ENCODE measurements at regions not wholly inside any gene's neighbourhood (a gene's known extent, or its start where the extent isn't known, plus 50 kb on each side); places are given as distances from the start of the nearest gene placed in this dataset.

DNA sequence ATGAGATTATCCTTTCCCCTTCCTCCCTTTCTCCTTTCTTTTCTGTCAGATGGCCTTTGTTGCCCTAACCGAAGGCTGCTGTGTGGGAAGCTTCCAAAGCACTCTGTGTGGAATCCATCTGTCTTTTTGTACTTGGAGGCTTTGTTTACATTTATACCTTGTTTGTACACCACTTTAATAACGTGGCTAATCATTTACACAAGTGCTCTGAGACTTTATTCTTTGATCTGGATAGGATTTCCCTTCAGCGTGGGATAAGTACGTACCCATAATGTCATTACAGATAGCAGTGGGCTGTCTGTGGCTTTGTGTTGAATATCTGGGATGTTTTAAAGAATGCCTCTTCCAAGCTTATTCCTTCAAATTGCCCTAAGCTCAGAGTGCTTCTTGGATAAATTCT lies 684.7 kb upstream of the SLITRK5 start:
- 50 to 60% (median 55%) methylated on average over 4 of the region's 4 CpGs for WGBS, 3 donors

DNA sequence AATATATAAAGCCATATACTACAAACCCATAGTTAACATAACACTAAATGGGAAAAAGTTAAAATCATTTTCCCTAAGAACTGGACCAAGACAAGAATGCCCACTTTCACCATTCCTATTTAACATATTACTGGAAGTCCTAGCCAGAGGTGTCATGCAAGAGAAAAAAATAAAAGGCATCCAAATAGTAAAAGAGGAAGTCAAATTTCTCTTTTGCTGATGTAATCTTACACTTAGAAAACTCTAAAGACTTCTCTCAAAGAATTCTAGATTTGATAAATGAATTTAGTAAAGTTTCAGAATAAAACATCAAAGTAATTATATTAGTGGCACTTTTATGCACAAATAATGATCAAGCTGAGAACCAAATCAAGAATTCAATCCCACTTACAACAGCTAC lies 678.9 kb upstream of the SLITRK5 start:
- Histone ChIP-seq H3K36me3 (ENCODE audit: insufficient read depth in 1 of 2, low read depth in 1 of 2) (no peaks in the 10 kb centered on the region), H3K27me3 (ENCODE audit: insufficient read depth in 3 of 3, low read length in 2 of 3) (no peaks in the 10 kb centered on the region), H3K9me3 (no peaks in the 10 kb centered on the region), H3K4me1 (no peaks in the 10 kb centered on the region), H3K4me3 (no peak overlapping the region), H3K27ac (no peak overlapping the region)
- intact Hi-C loops (cut with DNase I): no loop called here
- ATAC-seq: no peak
- DNase-seq: no peak
- TF ChIP-seq, protein P1, sequence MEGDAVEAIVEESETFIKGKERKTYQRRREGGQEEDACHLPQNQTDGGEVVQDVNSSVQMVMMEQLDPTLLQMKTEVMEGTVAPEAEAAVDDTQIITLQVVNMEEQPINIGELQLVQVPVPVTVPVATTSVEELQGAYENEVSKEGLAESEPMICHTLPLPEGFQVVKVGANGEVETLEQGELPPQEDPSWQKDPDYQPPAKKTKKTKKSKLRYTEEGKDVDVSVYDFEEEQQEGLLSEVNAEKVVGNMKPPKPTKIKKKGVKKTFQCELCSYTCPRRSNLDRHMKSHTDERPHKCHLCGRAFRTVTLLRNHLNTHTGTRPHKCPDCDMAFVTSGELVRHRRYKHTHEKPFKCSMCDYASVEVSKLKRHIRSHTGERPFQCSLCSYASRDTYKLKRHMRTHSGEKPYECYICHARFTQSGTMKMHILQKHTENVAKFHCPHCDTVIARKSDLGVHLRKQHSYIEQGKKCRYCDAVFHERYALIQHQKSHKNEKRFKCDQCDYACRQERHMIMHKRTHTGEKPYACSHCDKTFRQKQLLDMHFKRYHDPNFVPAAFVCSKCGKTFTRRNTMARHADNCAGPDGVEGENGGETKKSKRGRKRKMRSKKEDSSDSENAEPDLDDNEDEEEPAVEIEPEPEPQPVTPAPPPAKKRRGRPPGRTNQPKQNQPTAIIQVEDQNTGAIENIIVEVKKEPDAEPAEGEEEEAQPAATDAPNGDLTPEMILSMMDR (IDR thresholded peaks at IDR 0.05): no peak

More for the DNA sequence above, 684.7 kb upstream of the SLITRK5 start:
- H3K27me3 ChIP-seq (ENCODE audit: insufficient read depth in 3 of 3, low read length in 2 of 3): no peaks in the 10 kb centered on the region
- no peak for ATAC-seq
- intact Hi-C loops (cut with DNase I): no loop called here
- no peak overlapping the region for H3K4me3 ChIP-seq
- no peaks in the 10 kb centered on the region for H3K36me3 ChIP-seq (ENCODE audit: insufficient read depth in 1 of 2, low read depth in 1 of 2)
- TF ChIP-seq, protein P1 (IDR thresholded peaks at IDR 0.05): no peak
- H3K4me1 ChIP-seq: no peaks in the 10 kb centered on the region
- no peak overlapping the region for H3K27ac ChIP-seq
- H3K9me3 ChIP-seq: no peaks in the 10 kb centered on the region
- DNase-seq: no peak

DNA sequence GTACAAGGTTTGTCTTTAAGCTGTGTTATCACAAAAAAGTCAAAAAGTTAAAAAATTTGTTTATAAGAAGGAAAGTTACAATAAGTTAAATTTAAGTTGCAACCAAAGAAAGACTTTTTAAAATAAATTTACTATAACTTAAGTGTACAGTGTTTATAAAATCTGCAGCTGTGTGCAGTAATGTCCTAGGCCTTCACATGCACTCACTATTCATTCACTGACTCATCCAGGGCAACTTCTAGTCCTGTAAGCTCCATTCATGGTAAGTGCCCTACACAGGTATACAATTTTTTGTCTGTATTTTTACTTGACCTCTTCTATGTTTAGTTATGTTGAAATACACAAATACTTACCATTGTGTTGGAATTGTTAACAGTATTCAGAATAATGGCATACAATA lies 667.9 kb upstream of the SLITRK5 start:
- TF ChIP-seq, protein P1 (IDR thresholded peaks at IDR 0.05): no peak
- no peaks in the 10 kb centered on the region for H3K4me1 ChIP-seq
- no peaks in the 10 kb centered on the region for H3K9me3 ChIP-seq
- no peaks in the 10 kb centered on the region for H3K36me3 ChIP-seq (ENCODE audit: insufficient read depth in 1 of 2, low read depth in 1 of 2)
- intact Hi-C loops (cut with DNase I): no loop called here
- DNase-seq: no peak
- H3K4me3 ChIP-seq: no peak overlapping the region
- H3K27me3 ChIP-seq (ENCODE audit: insufficient read depth in 3 of 3, low read length in 2 of 3): no peaks in the 10 kb centered on the region
- no peak overlapping the region for H3K27ac ChIP-seq
- no peak for ATAC-seq

DNA sequence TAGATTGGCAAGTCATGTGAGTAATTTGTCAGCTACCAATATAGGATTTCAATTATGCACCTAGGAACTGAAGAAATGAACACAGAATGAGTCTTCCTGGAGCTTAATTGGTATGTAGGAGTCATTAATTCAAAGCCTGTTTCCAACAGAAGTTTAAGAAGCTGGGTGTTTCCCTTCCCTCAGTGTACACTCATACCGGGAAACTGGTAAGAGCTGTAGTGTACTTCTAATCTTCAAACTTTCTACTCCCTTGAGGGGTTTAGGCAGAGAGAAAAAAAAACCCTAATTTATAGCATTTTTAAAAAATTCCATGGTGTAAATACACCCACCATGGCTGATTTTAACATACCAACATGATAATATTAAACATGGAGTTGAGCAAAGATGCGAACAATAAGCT lies 665.7 kb upstream of the SLITRK5 start:
- H3K27me3 ChIP-seq (ENCODE audit: insufficient read depth in 3 of 3, low read length in 2 of 3): no peaks in the 10 kb centered on the region
- H3K27ac ChIP-seq: no peak overlapping the region
- H3K36me3 ChIP-seq (ENCODE audit: insufficient read depth in 1 of 2, low read depth in 1 of 2): no peaks in the 10 kb centered on the region
- TF ChIP-seq, protein P1 (IDR thresholded peaks at IDR 0.05): no peak
- ATAC-seq (no peak), DNase-seq (no peak)
- 87 to 93% (median 91%) methylated on average over 2 of the region's 2 CpGs for WGBS, 3 donors
- H3K4me3 ChIP-seq: no peak overlapping the region
- H3K9me3 ChIP-seq: no peaks in the 10 kb centered on the region
- intact Hi-C loops (cut with DNase I): no loop called here
- H3K4me1 ChIP-seq: no peaks in the 10 kb centered on the region

DNA sequence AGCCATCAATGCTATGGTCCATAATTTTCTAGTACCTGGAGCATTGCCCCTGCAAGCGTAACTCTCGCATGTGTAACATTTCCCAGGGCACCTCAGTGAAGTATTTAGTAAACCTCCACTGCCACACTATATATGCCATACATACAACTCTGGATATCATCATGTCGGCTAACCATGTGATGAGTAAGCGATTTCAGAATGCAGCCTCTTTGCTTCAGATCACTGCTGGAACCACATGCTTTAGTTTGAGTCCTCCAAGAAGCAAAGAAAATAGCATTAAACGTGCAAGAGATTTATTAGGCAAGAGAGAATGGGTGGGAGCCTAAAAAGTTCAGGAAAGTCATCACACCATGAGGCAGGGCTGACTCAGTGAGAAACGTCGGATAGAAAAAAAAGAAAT lies 635.6 kb upstream of the SLITRK5 start:
- DNase-seq (no peak), ATAC-seq (no peak)
- TF ChIP-seq, protein P1 (IDR thresholded peaks at IDR 0.05): no peak
- Histone ChIP-seq H3K4me3 (no peak overlapping the region), H3K9me3 (no peaks in the 10 kb centered on the region), H3K27ac (no peak overlapping the region), H3K4me1 (no peaks in the 10 kb centered on the region), H3K27me3 (ENCODE audit: insufficient read depth in 3 of 3, low read length in 2 of 3) (no peaks in the 10 kb centered on the region), H3K36me3 (ENCODE audit: insufficient read depth in 1 of 2, low read depth in 1 of 2) (no peaks in the 10 kb centered on the region)
- WGBS, 3 donors: 82 to 92% (median 89%) methylated on average over 7 of the region's 7 CpGs
- intact Hi-C loops (cut with DNase I): no loop called here
